ENCODE measurements at regions not wholly inside any gene's neighbourhood (a gene's known extent, or its start where the extent isn't known, plus 50 kb on each side); places are given as distances from the start of the nearest gene placed in this dataset.

- no peak for DNase-seq
Measured at GRCh38 chr12:92029902-92030586, 115.6 kb downstream of the BTG1 start.

- no peak for DNase-seq
Measured at GRCh38 chr12:92029136-92029535, 116.5 kb downstream of the BTG1 start.

GRCh38 chr12:92028441-92028709, 117.3 kb downstream of the BTG1 start:
- DNase-seq: no peak

GRCh38 chr12:92027701-92028440, 117.8 kb downstream of the BTG1 start:
- no peak for DNase-seq

- DNase-seq: no peak
Measured at GRCh38 chr12:92027243-92027642, 118.4 kb downstream of the BTG1 start.

GRCh38 chr12:92025462-92026207, 120.0 kb downstream of the BTG1 start:
- no peak for DNase-seq

- no peak for DNase-seq
Measured at GRCh38 chr12:92022093-92022492, 123.6 kb downstream of the BTG1 start.

GRCh38 chr12:92021666-92022035, 124.0 kb downstream of the BTG1 start:
- DNase-seq: no peak

GRCh38 chr12:92020983-92021665, 124.5 kb downstream of the BTG1 start:
- no peak for DNase-seq

- no peak for DNase-seq
Measured at GRCh38 chr12:92019491-92020277, 126.0 kb downstream of the BTG1 start.

GRCh38 chr12:92012691-92013090, 133.0 kb downstream of the BTG1 start:
- DNase-seq: no peak

GRCh38 chr12:92010853-92011701, 134.6 kb downstream of the BTG1 start:
- DNase-seq: no peak

GRCh38 chr12:92010368-92010767, 135.3 kb downstream of the BTG1 start:
- DNase-seq: no peak

GRCh38 chr12:92008345-92008744, 137.3 kb downstream of the BTG1 start:
- no peak for DNase-seq

- no peak for DNase-seq
Measured at GRCh38 chr12:92007787-92008186, 137.9 kb downstream of the BTG1 start.

- DNase-seq: no peak
Measured at GRCh38 chr12:92003701-92004100, 141.9 kb downstream of the BTG1 start.

- no peak for DNase-seq
Measured at GRCh38 chr12:92002673-92003382, 142.8 kb downstream of the BTG1 start.

GRCh38 chr12:92002195-92002649, 143.4 kb downstream of the BTG1 start:
- no peak for DNase-seq

GRCh38 chr12:92000597-92000996, 145.0 kb downstream of the BTG1 start:
- no peak for DNase-seq

- DNase-seq: no peak
Measured at GRCh38 chr12:91999823-92000222, 145.8 kb downstream of the BTG1 start.

GRCh38 chr12:91998316-91998715, 147.3 kb downstream of the BTG1 start:
- no peak for DNase-seq
